ENCODE measurements at regions not wholly inside any gene's neighbourhood (a gene's known extent, or its start where the extent isn't known, plus 50 kb on each side); places are given as distances from the start of the nearest gene placed in this dataset.

DNA sequence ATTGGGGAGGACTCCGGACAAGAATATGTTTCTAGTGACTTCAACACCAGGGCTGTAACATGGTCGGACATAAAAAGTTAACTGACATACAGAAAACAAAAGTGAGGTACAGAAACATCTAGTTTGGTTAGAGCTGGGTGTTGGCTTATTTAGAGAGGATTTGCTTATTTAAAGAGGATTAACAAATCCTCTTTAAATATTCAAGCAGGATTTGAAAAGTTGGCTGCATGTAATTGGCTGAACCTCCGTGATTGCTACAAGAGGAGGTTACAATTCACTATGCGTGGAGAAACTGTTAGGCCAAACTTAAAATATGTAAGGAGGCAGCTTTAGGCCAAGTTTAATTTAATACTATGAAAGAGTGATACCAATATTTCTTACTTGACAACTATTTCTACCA is 2707.4 kb downstream of the ARAP2 start:
- Histone ChIP-seq H3K9me3 (ENCODE audit: low read length) (no peaks in the 10 kb centered on the region), H3K36me3 (ENCODE audit: insufficient read depth, low read length) (no peaks in the 10 kb centered on the region), H3K79me2 (ENCODE audit: insufficient read depth, low read depth, low read length) (no peaks in the 10 kb centered on the region), H3K4me2 (ENCODE audit: low read length) (no peak overlapping the region), H3K27ac (ENCODE audit: low read depth, low read length, poor library complexity, severe bottlenecking) (no peak overlapping the region), H4K20me1 (ENCODE audit: insufficient read depth, low read length) (no peaks in the 10 kb centered on the region), H2AFZ (ENCODE audit: low read length) (no peak overlapping the region), H3K9me2 (ENCODE audit: insufficient read depth, low read length) (no peaks in the 10 kb centered on the region; the same call in 1 of the 2 replicates), H3K4me3 (ENCODE audit: low read depth, low read length, poor library complexity, severe bottlenecking) (no peak overlapping the region), H3K4me1 (ENCODE audit: insufficient read depth, low read length, poor library complexity, severe bottlenecking) (no peaks in the 10 kb centered on the region)
- TF ChIP-seq, protein P1, sequence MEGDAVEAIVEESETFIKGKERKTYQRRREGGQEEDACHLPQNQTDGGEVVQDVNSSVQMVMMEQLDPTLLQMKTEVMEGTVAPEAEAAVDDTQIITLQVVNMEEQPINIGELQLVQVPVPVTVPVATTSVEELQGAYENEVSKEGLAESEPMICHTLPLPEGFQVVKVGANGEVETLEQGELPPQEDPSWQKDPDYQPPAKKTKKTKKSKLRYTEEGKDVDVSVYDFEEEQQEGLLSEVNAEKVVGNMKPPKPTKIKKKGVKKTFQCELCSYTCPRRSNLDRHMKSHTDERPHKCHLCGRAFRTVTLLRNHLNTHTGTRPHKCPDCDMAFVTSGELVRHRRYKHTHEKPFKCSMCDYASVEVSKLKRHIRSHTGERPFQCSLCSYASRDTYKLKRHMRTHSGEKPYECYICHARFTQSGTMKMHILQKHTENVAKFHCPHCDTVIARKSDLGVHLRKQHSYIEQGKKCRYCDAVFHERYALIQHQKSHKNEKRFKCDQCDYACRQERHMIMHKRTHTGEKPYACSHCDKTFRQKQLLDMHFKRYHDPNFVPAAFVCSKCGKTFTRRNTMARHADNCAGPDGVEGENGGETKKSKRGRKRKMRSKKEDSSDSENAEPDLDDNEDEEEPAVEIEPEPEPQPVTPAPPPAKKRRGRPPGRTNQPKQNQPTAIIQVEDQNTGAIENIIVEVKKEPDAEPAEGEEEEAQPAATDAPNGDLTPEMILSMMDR (conservative IDR thresholded peaks at IDR 0.05; ENCODE audit: low read length): no peak
- no peak for TF ChIP-seq EZH2phosphoT487 (IDR thresholded peaks at IDR 0.05; ENCODE audit: borderline replicate concordance, low read depth, low read length)
- POLR2A ChIA-PET: interaction anchor here (0.6 kb wide), 1 partner anchor 215 kb away, joined by 3 read pairs; no protein-coding TSS in a partner anchor
- intact Hi-C loops (cut with micrococcal nuclease; ENCODE audit: unreplicated experiment): no loop called here
- no peak for DNase-seq (ENCODE audit: low spot score)
- no TSS peak for BruUV-seq (replicated peaks)
- CTCF ChIA-PET (ENCODE audit: unreplicated experiment): no interaction called here

DNA sequence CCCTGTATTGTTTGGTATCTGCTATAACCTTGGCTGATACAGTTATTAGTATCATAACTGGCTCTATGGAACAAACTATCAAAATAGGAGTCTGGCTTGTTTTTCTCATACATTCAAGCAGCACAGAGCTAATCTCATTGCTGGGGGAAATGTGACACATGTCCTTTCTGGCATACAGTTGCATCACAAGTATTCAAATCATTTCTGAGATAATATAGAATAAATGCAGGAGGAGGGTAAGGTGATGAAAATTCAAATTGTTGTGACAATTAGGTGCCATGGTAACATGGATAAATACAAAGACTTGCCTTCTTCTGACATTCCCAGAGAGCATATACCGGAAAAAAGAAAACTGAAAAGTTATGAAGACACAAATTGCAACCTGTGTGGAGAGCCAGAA is 2706.8 kb downstream of the ARAP2 start:
- POLR2A ChIA-PET: no interaction called here
- Histone ChIP-seq H3K79me2 (ENCODE audit: insufficient read depth, low read depth, low read length) (no peaks in the 10 kb centered on the region), H4K20me1 (ENCODE audit: insufficient read depth, low read length) (no peaks in the 10 kb centered on the region), H2AFZ (ENCODE audit: low read length) (no peak overlapping the region), H3K4me1 (ENCODE audit: insufficient read depth, low read length, poor library complexity, severe bottlenecking) (no peaks in the 10 kb centered on the region), H3K4me3 (ENCODE audit: low read depth, low read length, poor library complexity, severe bottlenecking) (no peak overlapping the region), H3K36me3 (ENCODE audit: insufficient read depth, low read length) (no peaks in the 10 kb centered on the region), H3K4me2 (ENCODE audit: low read length) (no peak overlapping the region), H3K9me3 (ENCODE audit: low read length) (no peaks in the 10 kb centered on the region), H3K9me2 (ENCODE audit: insufficient read depth, low read length) (no peaks in the 10 kb centered on the region; the same call in 1 of the 2 replicates), H3K27ac (ENCODE audit: low read depth, low read length, poor library complexity, severe bottlenecking) (no peak overlapping the region)
- no TSS peak for BruUV-seq (replicated peaks)
- intact Hi-C loops (cut with micrococcal nuclease; ENCODE audit: unreplicated experiment): no loop called here
- DNase-seq (ENCODE audit: low spot score): no peak
- CTCF ChIA-PET (ENCODE audit: unreplicated experiment): no interaction called here
- no peak for TF ChIP-seq EZH2phosphoT487 (IDR thresholded peaks at IDR 0.05; ENCODE audit: borderline replicate concordance, low read depth, low read length)
- TF ChIP-seq, protein P1 (conservative IDR thresholded peaks at IDR 0.05; ENCODE audit: low read length): no peak

DNA sequence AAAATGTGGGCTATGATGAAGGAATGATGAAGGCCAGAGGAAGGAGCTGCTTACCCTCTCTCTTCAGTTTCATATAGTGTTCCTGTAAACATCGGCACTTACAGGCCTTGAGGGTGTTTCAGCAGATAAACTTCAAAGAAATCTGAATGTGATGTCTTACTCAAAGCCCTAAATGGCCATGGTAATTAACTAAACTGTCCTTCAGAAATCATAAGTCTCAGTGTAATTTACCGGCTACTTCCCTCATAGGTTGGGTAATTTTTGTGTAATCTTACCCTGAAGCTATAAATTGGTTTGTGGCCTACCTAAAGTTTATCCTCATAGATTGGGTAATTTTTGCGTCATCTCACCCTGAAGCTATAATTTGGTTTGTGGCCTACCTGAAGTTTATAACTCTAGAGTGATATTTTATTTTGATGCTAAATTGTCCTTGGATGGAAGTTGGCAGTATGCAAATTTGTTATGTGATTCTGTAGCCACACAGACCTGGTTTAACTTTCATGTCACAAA is 2700.3 kb downstream of the ARAP2 start:
- H4K20me1 ChIP-seq (ENCODE audit: insufficient read depth, low read length): no peaks in the 10 kb centered on the region
- H3K79me2 ChIP-seq (ENCODE audit: insufficient read depth, low read depth, low read length): no peaks in the 10 kb centered on the region
- ChIA-PET CTCF (ENCODE audit: unreplicated experiment) (no interaction called here), POLR2A (no interaction called here)
- H3K4me2 ChIP-seq (ENCODE audit: low read length): no peak overlapping the region
- H2AFZ ChIP-seq (ENCODE audit: low read length): no peak overlapping the region
- H3K36me3 ChIP-seq (ENCODE audit: insufficient read depth, low read length): no peaks in the 10 kb centered on the region
- no TSS peak for BruUV-seq (replicated peaks)
- intact Hi-C loops (cut with micrococcal nuclease; ENCODE audit: unreplicated experiment): no loop called here
- DNase-seq (ENCODE audit: low spot score): no peak
- no peak overlapping the region for H3K27ac ChIP-seq (ENCODE audit: low read depth, low read length, poor library complexity, severe bottlenecking)
- H3K9me2 ChIP-seq (ENCODE audit: insufficient read depth, low read length): no peaks in the 10 kb centered on the region; the same call in 1 of the 2 replicates
- TF ChIP-seq, protein P1 (conservative IDR thresholded peaks at IDR 0.05; ENCODE audit: low read length): no peak
- no peak for TF ChIP-seq EZH2phosphoT487 (IDR thresholded peaks at IDR 0.05; ENCODE audit: borderline replicate concordance, low read depth, low read length)
- no peaks in the 10 kb centered on the region for H3K4me1 ChIP-seq (ENCODE audit: insufficient read depth, low read length, poor library complexity, severe bottlenecking)
- no peak overlapping the region for H3K4me3 ChIP-seq (ENCODE audit: low read depth, low read length, poor library complexity, severe bottlenecking)
- no peaks in the 10 kb centered on the region for H3K9me3 ChIP-seq (ENCODE audit: low read length)
